Fibroblast of lung (primary cell): ENCODE measurements at regions not wholly inside any gene's neighbourhood (a gene's known extent, or its start where the extent isn't known, plus 50 kb on each side); places are given as distances from the start of the nearest gene placed in this dataset.

ENCODE experiments used
- DNase-seq, 2 donors: peaks; one replicate each; pipeline versions ENCODE4 v3.0.0 to v3.0.0-alpha.2; 2010; ENCODE audit warnings: low read depth in 2 of 2
- H2AFZ ChIP-seq: 2 replicates; pipeline ENCODE4 v1.5.1; 2012; ENCODE audit warnings: low read length, control low read depth, inconsistent platforms
- H3K27ac ChIP-seq: 2 replicates; pipeline ENCODE4 v1.5.1; 2011; ENCODE audit warnings: low read length, control low read depth; ENCODE audit not compliant: insufficient read depth
- H3K27me3 ChIP-seq: 2 replicates; pipeline ENCODE4 v1.5.1; 2011; ENCODE audit warnings: mild to moderate bottlenecking, low read length; ENCODE audit not compliant: control insufficient read depth, insufficient read depth
- H3K36me3 ChIP-seq: 2 replicates; pipeline ENCODE4 v1.5.1; 2011; ENCODE audit warnings: low read length; ENCODE audit not compliant: control insufficient read depth, insufficient read depth
- H3K4me1 ChIP-seq: 2 replicates; pipeline ENCODE4 v1.5.1; 2011; ENCODE audit warnings: low read length; ENCODE audit not compliant: control insufficient read depth, insufficient read depth; ENCODE audit errors: extremely low read depth
- H3K4me2 ChIP-seq: 2 replicates; pipeline ENCODE4 v1.5.1; 2011; ENCODE audit warnings: low read length, control low read depth; ENCODE audit not compliant: insufficient read depth; ENCODE audit errors: extremely low read depth
- H3K4me3 ChIP-seq, 4 experiments: fragments of 200-600 bp in 1 of 4; sonication (generic) in 1 of 4; replicated peaks in 1 of 4; 2 replicates each; pipeline ENCODE4 v1.5.1; 2011 to 2016; ENCODE audit warnings: low read length in 4 of 4, low read depth in 3 of 4, mild to moderate bottlenecking in 3 of 4, control low read depth in 2 of 4, inconsistent platforms in 1 of 4, mixed read lengths in 1 of 4; ENCODE audit not compliant: insufficient read depth in 1 of 4; ENCODE audit errors: control extremely low read depth in 1 of 4
- H3K79me2 ChIP-seq: 2 replicates; pipeline ENCODE4 v1.5.1; 2012; ENCODE audit warnings: mild to moderate bottlenecking, low read length, inconsistent platforms; ENCODE audit not compliant: control insufficient read depth, insufficient read depth
- H3K9ac ChIP-seq: 2 replicates; pipeline ENCODE4 v1.5.1; 2011; ENCODE audit warnings: mild to moderate bottlenecking, low read length, control low read depth; ENCODE audit not compliant: insufficient read depth
- H3K9me3 ChIP-seq: 2 replicates; pipeline ENCODE4 v1.5.1; 2012; ENCODE audit warnings: low read depth, low read length; ENCODE audit not compliant: control insufficient read depth, insufficient read depth
- H4K20me1 ChIP-seq: 2 replicates; pipeline ENCODE4 v1.5.1; 2011; ENCODE audit warnings: low read length; ENCODE audit not compliant: control insufficient read depth, insufficient read depth; ENCODE audit errors: extremely low read depth
- EZH2 ChIP-seq: IDR thresholded peaks from 2 replicates; pipeline ENCODE4 v1.5.1; 2012; ENCODE audit warnings: low read length, control low read depth, mild to moderate bottlenecking; ENCODE audit errors: missing control alignments
- TF ChIP-seq, protein P1 (sequence below), 2 donors: IDR thresholded peaks in 1 of 2; conservative IDR thresholded peaks in 1 of 2; 1 replicate in 1 of 2; 2 replicates in 1 of 2; pipeline ENCODE4 v1.5.1; 2011 to 2012; ENCODE audit warnings: low read length in 2 of 2, control low read depth in 1 of 2, inconsistent platforms in 1 of 2, low read depth in 1 of 2, mild to moderate bottlenecking in 1 of 2

DNA sequence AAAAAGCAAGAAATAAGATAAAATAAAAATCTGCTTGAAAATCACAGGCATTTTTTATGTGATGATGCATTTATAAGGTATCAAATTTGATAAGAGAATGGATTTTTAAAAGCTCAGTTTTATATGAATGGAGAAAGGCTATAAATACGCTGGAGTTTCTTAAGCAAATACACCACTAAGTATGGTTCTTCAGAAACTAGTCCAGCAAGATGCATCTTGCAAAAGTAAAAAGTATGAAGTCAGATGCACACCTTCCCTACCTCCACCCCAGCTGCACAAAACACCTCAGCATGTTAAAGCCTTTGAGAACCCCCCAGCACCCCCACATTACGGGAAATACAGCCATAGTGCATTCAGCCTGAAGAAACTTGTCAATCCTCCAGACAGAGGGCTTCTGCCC lies 143.1 kb upstream of the PROX1 start:
- Histone ChIP-seq H3K9ac (no peak overlapping the region), H3K27me3 (no peaks in the 10 kb centered on the region), H3K4me2 (no peak overlapping the region), H3K4me3 (no peak overlapping the region), H3K79me2 (no peaks in the 10 kb centered on the region), H3K36me3 (no peaks in the 10 kb centered on the region), H4K20me1 (no peaks in the 10 kb centered on the region), H3K27ac (no peak overlapping the region), H3K9me3 (no peaks in the 10 kb centered on the region), H2AFZ (no peak overlapping the region), H3K4me1 (no peaks in the 10 kb centered on the region)
- DNase-seq = no peak
- no peak for TF ChIP-seq EZH2
- TF ChIP-seq, protein P1, sequence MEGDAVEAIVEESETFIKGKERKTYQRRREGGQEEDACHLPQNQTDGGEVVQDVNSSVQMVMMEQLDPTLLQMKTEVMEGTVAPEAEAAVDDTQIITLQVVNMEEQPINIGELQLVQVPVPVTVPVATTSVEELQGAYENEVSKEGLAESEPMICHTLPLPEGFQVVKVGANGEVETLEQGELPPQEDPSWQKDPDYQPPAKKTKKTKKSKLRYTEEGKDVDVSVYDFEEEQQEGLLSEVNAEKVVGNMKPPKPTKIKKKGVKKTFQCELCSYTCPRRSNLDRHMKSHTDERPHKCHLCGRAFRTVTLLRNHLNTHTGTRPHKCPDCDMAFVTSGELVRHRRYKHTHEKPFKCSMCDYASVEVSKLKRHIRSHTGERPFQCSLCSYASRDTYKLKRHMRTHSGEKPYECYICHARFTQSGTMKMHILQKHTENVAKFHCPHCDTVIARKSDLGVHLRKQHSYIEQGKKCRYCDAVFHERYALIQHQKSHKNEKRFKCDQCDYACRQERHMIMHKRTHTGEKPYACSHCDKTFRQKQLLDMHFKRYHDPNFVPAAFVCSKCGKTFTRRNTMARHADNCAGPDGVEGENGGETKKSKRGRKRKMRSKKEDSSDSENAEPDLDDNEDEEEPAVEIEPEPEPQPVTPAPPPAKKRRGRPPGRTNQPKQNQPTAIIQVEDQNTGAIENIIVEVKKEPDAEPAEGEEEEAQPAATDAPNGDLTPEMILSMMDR (conservative IDR thresholded peaks at IDR 0.05 in 1 of 2, IDR thresholded peaks at IDR 0.05 in 1 of 2; ENCODE audit: low read depth in 1 of 2, low read length in 2 of 2) = no peak

DNA sequence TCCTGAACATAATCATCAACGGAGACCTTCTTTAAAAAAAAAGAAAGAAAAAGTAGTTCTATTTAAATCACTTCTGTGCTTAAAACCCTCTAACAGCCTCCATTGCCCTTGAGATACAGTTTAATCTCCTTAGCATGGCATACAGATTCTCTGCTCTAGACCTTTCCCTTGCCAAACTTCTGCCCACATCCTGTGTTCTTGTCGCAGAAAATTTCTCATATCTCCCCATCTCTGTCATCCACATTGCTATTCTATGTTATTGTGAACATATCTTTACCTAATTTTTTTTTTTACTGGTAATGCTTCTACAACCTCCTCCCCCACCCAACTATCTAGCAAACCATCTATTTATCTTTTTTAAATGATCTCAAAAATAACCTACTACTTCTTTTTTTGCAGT lies 135.7 kb upstream of the PROX1 start:
- Histone ChIP-seq H3K27me3 (no peaks in the 10 kb centered on the region), H3K4me3 (no peak overlapping the region), H3K9me3 (no peaks in the 10 kb centered on the region), H3K4me1 (no peaks in the 10 kb centered on the region), H3K36me3 (no peaks in the 10 kb centered on the region), H4K20me1 (no peaks in the 10 kb centered on the region), H3K9ac (no peak overlapping the region), H3K4me2 (no peak overlapping the region), H3K79me2 (no peaks in the 10 kb centered on the region), H3K27ac (no peak overlapping the region), H2AFZ (no peak overlapping the region)
- DNase-seq = no peak
- TF ChIP-seq, protein P1 (conservative IDR thresholded peaks at IDR 0.05 in 1 of 2, IDR thresholded peaks at IDR 0.05 in 1 of 2; ENCODE audit: low read depth in 1 of 2, low read length in 2 of 2) = no peak
- TF ChIP-seq EZH2 = no peak

DNA sequence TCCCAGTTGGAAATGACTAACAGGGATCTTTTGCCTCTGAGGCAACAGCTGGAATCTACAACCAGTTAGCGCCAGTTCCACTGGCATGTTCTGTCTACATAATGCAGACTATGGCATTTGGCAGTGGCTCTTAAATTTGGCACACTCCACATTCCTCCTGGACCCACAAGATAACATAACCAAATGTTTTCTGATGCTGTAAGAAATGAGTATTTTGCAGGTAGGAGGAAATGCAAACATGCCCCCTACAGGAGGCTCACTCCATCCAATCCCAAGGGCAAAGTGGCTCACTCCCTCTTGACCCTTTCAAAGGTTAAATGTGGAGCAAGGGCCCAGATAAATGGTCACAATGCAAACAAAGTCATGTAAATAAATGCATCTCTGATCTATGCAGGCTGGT lies 129.2 kb upstream of the PROX1 start:
- no peak overlapping the region for H3K9ac ChIP-seq
- TF ChIP-seq, protein P1 (conservative IDR thresholded peaks at IDR 0.05 in 1 of 2, IDR thresholded peaks at IDR 0.05 in 1 of 2; ENCODE audit: low read depth in 1 of 2, low read length in 2 of 2) = no peak
- TF ChIP-seq EZH2 = no peak

More for the DNA sequence above, 129.2 kb upstream of the PROX1 start:
- no peak for DNase-seq
- Histone ChIP-seq H3K4me2 (no peak overlapping the region), H3K27ac (no peak overlapping the region), H3K9me3 (no peaks in the 10 kb centered on the region), H4K20me1 (no peaks in the 10 kb centered on the region), H3K27me3 (no peaks in the 10 kb centered on the region), H3K4me1 (no peaks in the 10 kb centered on the region), H2AFZ (no peak overlapping the region), H3K79me2 (no peaks in the 10 kb centered on the region), H3K36me3 (no peaks in the 10 kb centered on the region), H3K4me3 (no peak overlapping the region)
